Transverse colon (tissue), 4 donors: ENCODE measurements at regions not wholly inside any gene's neighbourhood (a gene's known extent, or its start where the extent isn't known, plus 50 kb on each side); places are given as distances from the start of the nearest gene placed in this dataset.

Experiments used
- EP300 ChIP-seq: sonication (generic); formaldehyde crosslinking; IDR thresholded peaks from one replicate; pipeline ENCODE4 v1.6.1; 2017; ENCODE audit warnings: antibody characterized with exemption, low read depth
- POLR2A ChIP-seq: fragments of 450-650 bp; IDR thresholded peaks from one replicate; pipeline ENCODE4 v1.6.1; 2016; ENCODE audit warnings: antibody characterized with exemption, mild to moderate bottlenecking, moderate library complexity
- POLR2AphosphoS5 ChIP-seq, 3 donors: sonication (generic); formaldehyde crosslinking; IDR thresholded peaks; one replicate each; pipeline ENCODE4 v1.6.1; 2016; ENCODE audit warnings: antibody characterized with exemption in 3 of 3
- TF ChIP-seq, protein P1 (sequence below), 5 experiments: fragments of 200-600 bp in 3 of 5; fragments of 450-650 bp in 2 of 5; sonication (generic) in 3 of 5; IDR thresholded peaks; 1 replicate in 2 of 5; 2 replicates in 3 of 5; pipeline ENCODE4 v1.5.1; 2016 to 2017; ENCODE audit warnings: antibody characterized with exemption in 5 of 5, inconsistent platforms in 3 of 5, mild to moderate bottlenecking in 2 of 5, moderate library complexity in 1 of 5

- TF ChIP-seq, protein P1, sequence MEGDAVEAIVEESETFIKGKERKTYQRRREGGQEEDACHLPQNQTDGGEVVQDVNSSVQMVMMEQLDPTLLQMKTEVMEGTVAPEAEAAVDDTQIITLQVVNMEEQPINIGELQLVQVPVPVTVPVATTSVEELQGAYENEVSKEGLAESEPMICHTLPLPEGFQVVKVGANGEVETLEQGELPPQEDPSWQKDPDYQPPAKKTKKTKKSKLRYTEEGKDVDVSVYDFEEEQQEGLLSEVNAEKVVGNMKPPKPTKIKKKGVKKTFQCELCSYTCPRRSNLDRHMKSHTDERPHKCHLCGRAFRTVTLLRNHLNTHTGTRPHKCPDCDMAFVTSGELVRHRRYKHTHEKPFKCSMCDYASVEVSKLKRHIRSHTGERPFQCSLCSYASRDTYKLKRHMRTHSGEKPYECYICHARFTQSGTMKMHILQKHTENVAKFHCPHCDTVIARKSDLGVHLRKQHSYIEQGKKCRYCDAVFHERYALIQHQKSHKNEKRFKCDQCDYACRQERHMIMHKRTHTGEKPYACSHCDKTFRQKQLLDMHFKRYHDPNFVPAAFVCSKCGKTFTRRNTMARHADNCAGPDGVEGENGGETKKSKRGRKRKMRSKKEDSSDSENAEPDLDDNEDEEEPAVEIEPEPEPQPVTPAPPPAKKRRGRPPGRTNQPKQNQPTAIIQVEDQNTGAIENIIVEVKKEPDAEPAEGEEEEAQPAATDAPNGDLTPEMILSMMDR (IDR thresholded peaks at IDR 0.05): no peak
- TF ChIP-seq POLR2A: no peak
- no peak for TF ChIP-seq POLR2AphosphoS5 (IDR thresholded peaks at IDR 0.05)
- TF ChIP-seq EP300: no peak
These were observed 55.7 kb upstream of the ABCD2 start for GRCh38 chr12:39675263-39675662.
